Endothelial cell of hepatic sinusoid (primary cell): ENCODE measurements at regions not wholly inside any gene's neighbourhood (a gene's known extent, or its start where the extent isn't known, plus 50 kb on each side); places are given as distances from the start of the nearest gene placed in this dataset.

ENCODE experiments used
- in situ Hi-C: cut with HindIII; loops from 2 replicates; pipeline ENCODE4 v1.10.0; 2017; ENCODE audit warnings: low sequenced_read_pairs

DNA sequence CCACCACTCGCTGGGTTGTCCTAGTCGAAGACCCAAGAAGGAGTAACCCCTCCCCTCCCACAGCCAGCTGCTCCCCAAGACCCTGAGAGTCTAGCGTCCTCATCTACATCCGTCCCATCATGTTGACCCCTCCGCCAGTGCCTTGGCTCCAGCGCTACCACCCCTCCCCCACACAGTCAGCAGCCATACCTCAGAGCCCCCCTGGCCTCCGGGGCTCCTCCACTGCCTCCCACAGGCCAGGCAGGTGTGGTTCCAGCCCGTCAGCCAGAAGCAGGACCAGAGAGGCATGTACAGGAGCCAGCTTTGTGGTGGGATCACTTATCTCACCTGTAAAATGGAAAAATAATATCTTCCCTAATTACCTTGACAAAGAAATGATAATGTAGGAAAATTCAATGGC lies 51.5 kb upstream of the PHF21B start:
- in situ Hi-C loops = no loop called here

DNA sequence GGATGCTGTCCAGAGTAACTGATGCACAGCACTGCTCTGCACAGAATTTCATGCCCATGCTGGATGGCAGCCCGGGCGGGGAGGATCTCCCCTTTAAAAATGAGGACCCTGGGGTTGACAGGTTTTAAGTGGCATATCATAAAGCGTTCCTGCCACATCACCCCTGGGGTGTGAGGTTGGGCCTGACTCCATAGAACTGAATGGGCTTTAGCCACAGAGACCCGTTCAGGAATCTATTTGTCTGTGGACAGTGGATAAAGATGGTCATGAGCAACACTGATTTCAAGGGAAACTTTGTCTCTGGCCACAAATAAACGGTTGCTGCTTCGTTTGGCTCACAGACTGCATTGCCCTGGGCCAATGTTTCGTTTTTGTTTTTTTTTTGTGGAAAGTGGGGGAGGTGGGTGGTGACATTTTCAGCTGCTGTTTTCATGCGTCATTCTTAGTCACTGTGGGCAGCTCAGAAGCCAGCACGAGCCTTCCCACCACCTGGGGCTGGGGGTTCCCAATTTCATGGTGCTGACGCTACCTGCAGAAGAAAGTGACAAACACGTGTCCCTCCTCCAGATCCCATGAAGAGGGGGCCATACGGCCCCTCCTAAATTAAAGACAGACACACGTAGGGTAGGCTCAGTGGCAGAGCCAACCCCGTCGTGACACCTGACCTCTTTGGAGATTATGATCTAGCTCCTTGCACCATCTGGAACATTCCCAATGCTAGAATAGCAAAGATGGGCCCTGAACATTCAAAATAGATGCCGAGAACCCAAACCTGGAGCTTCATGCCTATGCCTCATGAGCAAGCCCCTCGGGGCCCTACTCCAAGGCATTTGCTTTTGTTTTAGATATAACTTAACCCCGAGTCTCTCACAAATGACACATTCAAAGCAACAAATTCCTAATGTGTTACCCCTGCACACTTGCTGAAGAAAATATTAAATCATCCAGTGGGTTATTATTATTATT lies 54.8 kb upstream of the PHF21B start:
- in situ Hi-C loops = no loop called here

DNA sequence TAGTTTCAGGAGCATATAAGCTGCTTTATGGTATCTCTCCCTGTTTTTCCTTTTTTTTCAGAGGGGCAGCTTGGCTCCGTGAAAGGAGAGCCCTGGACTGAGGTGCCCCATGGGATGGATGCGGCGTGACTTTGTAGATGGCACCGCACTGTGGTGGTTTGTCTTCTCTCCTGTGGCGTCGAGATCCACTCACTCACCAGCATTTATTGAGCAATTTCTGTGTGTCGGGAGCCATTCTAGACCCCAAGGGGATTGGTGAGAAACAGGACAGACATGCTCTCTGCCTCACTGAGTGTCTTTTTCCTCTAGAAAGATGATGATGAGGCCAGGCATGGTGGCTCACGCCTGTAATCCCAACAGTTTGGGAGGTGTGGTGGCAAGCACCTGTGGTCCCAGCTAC lies 55.9 kb upstream of the PHF21B start:
- in situ Hi-C loops = no loop called here

DNA sequence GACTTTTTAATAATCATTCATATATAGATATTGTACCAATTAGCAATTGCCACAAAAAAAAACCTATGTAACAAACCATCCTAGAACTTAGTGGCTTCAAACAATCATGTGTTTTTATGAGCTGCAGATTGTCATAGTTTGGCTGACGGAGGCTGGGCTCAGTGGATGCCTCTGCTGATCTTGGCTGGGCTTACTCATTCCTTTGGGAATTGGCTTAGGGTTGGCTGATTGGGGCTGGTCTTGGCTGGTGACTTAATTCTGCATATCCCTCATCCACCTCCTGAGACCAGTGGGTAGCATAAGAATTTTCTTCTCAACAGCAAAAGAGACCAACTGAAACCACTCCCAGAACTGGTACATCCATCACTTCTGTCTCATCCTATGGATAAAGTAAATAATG lies 57.9 kb upstream of the PHF21B start:
- in situ Hi-C loops = no loop called here

DNA sequence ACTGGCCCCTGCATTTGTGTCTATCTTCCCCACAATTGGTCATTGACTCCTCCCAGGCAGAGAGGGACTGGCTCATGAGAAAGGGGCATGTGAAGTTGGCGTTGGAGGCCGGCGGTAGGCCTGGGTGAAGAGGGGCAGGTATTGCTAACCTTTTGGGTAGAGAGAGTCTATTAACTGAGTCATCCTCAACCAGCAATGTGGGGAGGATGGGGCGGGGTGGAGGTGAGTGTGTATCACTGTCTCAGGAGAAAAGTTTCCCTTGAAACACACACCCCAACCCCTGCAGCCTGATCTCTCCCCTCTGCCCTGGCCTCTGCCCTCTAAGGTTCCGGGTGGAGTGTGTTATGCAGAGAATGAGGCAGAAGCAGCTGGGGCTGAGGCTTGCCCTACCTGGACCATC lies 60.1 kb upstream of the PHF21B start:
- in situ Hi-C loops = no loop called here

DNA sequence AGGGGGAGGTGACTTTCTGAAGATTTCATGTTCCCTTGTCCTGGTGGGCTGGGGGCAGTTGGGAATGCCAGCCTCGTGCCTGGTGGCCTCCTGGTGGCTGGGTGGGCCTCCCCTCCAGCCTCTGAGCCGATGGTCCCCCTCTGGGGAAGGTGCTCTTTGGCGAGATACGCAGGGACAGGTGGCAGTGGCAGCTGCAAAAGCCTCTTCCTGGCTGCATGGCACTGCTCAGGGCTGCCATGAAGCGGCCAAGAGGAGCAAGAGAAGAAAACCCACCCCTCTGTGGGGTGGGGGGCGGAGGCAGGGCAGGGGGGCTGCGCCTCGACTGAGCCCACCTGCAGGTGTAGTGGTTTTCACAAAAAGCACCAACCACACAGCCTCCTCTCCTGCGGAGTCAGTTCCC lies 61.8 kb upstream of the PHF21B start:
- in situ Hi-C loops = no loop called here

DNA sequence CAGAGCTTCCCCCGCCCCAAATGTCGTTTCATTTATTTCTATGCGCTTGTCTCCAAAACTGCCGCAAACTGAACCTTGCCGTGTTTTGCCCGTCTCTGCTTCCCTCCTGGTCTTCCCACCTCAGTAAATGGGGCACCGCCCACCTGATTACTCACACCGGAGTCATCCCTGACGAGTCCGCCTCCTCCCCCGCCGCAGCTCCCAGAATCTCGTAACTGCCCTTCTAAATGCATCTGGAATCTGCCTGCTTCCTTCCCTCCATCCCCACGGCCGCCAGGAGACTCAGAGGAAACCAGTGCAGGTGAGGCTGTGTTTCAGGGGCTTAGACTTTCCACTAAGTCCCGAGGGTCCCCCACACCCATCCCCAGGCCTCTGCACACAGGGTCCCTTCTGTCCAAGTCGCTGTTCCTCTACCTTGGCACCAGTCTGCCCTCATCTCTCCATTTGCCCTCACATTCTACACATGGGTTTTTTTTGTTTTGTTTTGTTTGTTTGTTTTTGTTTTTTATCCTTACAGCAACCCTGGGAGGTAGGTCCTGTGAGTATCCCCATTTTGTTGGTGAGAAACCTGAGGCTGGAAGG lies 62.6 kb upstream of the PHF21B start:
- in situ Hi-C loops = no loop called here

DNA sequence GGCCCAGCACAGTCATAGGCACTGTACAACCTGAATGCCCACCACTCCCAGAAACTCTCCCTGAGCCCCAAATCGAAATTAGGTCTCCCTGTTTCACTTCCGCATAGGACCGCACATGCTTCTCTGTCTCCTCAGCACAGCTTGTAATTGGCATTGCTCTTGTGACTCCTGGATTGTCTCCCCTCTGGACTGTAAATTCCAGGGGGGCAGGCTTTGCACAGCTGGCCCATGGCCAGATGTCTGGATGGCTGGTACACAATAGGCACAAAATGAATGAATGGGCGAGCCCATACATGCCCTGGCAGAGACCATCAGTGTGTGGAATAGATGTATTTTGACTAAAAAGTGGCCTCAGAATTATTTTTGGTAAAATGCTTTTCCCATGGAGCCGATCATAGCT lies 63.3 kb upstream of the PHF21B start:
- in situ Hi-C loops = no loop called here

DNA sequence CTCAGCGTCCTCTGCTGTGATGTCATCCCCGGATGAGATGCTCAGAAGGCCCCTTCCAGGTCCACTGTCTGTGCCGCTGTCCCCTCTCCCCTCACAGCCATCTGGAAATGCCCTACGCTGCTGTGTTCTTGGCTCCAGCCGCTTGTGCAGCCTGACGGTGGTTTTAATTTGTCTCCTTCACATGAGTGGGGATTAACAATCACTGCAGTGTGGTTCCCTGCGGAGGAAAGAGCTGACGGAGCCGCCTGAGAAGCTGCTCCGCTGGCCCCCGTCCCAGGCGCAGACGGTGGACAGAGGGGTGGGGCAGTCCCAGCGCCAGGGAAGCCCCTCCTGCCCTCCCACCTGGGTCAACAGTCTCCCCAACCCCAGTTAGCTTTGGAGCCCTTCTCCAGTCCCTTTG lies 67.5 kb upstream of the PHF21B start:
- in situ Hi-C loops = no loop called here

DNA sequence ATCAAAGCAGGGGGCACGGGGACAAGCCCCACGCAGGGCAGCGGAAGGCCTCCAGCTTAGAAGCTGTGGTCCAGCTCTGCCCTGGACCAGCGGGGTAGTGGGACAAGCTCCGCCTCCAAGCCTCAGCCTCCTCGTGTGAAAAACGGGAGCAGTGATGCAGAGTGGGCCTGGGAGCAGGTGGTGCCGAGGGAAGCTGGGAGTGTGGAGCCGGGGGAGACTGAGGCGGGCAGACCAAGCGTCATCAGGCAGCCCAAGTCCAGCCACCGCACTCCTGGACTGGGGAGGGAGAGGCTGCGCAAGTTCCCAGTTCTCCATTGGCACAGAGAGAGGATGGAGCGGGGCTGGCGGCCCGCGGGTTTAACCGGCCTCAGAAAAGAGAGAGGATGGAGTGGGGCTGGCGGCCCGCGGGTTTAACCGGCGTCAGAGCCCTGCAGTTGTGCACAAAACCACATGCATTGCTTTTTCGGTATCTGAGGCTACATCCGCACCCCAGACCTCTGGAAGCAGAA lies 68.1 kb upstream of the PHF21B start:
- in situ Hi-C loops = no loop called here

DNA sequence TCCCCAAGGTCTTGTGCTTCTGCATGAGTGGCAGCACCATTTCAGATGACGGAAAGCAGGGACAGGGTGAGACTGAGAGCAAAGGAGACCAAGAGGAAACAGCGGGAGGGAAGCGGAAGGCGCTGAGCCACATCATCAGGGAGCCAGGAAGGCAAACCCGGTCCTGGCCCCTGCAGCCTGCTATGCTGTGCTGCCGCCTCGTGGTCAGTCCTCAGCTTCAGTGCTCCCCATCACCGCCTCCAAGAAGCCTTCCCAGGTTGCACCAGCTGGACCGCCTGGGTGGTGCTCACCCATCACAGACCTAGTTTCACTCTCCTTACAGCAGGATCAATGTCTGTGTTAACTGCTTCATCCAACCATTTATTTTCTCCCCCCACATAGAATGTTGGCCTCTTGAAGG lies 73.0 kb upstream of the PHF21B start:
- in situ Hi-C loops = no loop called here

DNA sequence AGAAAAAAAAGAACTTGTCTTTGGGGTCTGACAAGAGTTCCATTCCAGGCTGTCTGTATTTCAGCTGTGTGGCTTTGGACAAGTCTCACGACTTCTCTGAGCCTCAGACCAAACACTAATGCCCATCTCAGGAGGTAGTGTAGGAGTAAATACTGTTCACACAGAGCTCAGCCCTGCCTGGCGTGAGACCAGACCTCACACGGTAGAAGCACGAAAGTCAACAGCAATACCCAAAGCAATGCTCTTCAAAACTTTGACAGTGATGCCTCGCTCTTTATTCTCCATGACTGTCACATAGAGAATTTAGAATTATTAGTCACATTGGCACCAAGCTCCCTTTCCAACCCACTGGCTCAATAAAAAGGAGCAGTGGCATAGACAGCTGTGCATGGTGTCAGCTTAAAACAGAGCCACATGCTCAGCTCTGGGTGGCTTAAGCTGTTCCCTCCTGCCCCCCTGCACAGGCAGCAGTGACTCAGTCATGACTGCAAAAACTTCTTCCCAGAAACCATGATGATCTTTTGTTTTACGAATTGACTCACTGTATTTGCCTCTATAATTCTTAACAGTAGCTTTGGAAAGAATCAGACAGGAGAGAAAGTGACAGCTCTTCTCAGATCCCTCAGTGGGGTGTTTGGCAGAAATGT lies 74.0 kb upstream of the PHF21B start:
- in situ Hi-C loops = no loop called here

DNA sequence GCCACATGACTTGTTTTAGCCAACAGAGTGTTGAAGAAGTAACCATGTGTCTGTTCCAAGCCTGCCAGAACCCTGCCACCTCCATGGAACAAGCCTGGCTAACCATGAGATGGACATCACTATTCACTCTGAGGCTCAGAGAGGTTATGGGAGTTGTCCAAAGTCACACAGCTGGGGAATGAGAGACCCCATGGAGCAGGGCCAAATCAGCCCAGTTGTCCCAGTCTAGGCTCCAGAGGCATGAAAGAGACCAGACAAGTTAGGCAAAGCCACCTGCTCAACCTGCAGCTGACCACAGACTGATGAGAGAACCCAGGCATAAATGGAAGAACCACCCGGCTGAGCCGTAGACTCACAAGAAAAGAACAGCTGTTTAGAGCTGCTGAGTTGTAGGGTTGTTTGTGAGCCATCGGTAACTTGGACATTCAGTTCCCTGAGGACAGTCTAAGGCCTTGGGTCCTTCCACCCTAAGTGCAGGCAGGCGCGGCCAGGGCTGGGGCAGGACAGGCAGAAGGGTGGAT lies 74.7 kb upstream of the PHF21B start:
- in situ Hi-C loops = no loop called here

DNA sequence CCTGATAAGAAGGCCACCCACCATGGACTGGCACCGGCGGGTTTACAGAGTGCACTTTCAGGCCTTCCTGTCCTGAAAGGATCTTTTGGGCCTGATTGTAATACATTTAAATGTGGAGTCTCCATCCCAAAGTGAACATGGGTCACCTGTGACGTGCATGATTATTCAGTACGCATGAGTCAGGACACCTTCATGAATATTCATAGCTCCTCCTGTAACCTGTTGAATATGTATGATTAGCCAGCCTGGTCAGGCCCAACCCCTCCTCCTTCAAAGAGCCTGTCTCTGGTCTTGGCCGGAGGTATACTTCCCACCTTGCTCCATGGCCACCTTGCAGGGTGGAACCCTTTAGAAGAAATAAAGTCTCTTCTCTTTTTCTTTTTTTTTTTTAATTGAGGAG lies 75.9 kb upstream of the NUP50 start:
- in situ Hi-C loops = no loop called here

DNA sequence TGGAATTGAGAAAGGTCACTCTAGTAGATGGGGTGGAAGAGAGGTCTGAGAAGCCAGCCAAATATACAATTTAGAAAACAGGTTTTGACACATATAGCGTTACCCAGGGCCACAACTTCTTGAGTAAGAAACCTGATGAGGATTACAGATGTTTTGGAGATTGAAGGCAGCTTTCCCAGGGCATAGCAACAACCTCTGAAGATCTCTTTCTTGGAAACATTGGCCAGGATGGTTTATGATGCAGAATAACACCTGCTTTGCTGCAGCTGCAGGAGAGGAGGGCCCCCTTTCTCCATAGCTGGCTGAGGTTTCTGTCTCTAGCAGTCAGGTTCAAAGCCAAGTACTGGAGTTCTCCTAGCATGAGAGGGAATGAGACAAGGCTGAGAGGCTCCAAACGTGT lies 75.1 kb upstream of the NUP50 start:
- in situ Hi-C loops = no loop called here

DNA sequence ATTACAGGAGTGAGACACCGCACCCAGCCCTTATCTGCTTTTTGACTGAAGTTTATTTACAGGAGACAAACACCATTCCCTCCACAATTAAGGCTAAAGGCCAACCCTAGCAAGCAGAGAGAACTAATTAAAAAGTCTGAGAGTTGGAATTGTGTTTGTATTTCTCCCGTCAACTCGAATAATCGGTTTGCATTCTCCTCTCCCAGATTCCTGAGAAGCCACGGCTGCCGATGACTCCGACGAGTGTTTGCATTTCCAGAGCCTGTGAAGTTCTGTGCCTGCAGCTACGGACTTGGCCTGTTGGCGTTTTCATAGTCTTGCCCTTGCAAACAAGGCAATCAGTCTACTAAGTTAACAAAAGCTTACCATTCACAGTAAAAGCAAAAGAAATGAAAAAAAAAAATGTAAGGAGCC lies 73.2 kb upstream of the NUP50 start:
- in situ Hi-C loops = loop anchor here (5.0 kb wide), 2 partner anchors 43 to 118 kb away; no protein-coding TSS in a partner anchor

DNA sequence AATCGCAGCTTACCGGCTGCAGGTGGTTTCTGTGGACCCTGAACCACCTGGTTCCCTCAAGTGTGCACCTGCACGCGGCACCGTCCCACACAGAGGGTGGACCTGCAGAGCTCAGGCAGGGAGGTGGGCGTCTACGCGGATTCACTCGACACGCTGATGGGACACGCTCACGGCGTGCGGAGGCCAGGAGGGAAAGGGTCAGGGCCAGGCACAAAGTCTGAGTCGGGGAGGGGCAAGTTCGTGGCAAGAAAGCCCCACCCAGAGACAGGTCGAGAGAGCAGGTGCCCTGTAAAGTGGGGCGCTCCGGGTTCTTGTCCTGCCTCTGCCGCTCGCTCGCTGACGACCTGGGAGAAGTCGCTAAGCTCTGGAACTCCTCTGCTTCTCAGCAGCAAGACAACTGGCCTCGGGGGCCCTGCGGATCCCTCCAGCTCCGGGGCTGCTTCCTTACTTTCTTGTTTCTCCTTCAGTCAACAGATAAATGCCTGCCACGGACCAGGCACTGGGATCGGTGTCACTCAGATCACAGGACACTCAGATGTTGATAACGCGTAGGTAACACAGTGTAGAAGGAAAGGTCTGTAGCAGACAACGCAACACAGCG lies 72.4 kb upstream of the NUP50 start:
- in situ Hi-C loops = loop anchor here (5.0 kb wide), 2 partner anchors 44 to 119 kb away; no protein-coding TSS in a partner anchor

DNA sequence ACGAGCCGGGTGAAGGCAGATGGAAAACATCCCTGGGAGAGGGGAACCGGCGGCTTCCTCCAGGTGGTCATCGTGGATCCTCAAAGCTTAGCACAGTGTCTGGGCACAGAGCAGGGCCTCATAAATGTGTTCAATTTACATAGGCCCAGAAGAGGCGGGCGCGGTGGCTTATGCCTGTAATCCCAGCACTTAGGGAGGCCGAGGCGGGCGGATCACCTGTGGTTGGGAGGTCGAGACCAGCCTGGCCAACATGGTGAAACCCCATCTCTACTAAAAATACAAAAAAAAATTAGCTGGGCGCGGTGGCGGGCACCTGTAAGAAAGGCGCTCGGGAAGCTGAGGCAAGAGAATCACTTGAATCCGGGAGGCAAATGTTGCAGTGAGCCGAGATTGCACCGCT lies 71.8 kb upstream of the NUP50 start:
- in situ Hi-C loops = loop anchor here (5.0 kb wide), 2 partner anchors 45 to 120 kb away; no protein-coding TSS in a partner anchor

DNA sequence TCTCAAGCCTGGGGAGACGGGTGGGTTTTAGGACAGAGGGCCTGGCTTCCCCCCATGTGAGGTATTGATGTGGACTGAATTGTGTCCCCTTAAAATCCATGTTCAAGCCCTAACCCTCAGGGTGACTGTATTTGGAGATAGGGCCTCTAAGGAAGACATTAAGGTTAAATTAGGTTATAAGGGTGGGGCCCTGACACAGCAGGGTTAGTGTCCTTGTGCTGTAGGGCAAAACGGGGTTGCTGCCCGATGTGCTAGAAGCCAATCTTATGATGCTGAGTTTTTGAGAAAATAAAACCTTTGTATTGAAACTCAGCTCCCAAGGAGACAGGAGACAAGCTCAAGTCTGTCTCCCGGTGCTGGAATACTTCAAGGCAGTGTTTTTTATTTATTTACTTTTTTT lies 71.1 kb upstream of the NUP50 start:
- in situ Hi-C loops = loop anchor here (5.0 kb wide), 2 partner anchors 45 to 120 kb away; no protein-coding TSS in a partner anchor

DNA sequence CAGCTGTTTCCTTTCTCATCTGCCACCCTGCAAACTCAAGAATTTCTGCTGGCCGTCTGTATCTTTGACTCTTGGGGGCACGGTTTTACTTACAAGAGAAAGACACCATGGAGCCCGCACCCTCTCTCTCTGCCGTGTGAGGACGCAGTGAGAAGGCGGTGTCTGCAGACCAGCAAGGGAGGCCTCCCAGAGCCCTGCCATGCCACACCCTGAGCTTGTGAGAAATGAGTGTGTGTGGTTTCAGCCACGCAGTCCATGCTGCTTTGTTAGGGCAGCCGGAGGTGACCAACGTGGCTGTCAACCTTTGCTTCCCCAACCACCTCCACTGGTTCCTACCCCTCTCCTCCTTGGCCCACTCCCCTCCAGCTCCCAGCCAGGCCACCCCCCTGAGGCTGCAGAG lies 70.1 kb upstream of the NUP50 start:
- in situ Hi-C loops = loop anchor here (5.0 kb wide), 2 partner anchors 46 to 121 kb away; no protein-coding TSS in a partner anchor
